ENCODE measurements at regions not wholly inside any gene's neighbourhood (a gene's known extent, or its start where the extent isn't known, plus 50 kb on each side); places are given as distances from the start of the nearest gene placed in this dataset.

DNA sequence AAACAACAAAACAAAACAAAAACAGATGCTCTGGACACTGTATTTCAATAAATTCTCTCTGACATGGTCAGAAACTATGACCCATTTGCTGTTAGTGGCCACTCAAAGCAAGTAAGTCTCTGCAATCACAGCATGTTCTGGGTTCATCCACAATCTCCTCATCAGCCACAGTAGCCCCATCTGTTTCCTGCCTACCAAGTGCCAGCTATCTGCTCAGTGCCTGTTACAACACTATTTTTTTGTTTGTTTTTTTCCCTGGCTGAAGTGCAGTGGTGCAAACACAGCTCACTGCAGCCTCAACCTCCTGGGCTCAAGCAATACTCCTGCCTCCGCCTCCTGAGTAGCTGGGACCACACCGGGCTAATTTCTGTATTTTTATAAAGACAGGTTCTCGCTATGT lies 137.9 kb downstream of the SOX9 start:
- no peak for DNase-seq (ENCODE audit: low read depth in 2 of 2)

DNA sequence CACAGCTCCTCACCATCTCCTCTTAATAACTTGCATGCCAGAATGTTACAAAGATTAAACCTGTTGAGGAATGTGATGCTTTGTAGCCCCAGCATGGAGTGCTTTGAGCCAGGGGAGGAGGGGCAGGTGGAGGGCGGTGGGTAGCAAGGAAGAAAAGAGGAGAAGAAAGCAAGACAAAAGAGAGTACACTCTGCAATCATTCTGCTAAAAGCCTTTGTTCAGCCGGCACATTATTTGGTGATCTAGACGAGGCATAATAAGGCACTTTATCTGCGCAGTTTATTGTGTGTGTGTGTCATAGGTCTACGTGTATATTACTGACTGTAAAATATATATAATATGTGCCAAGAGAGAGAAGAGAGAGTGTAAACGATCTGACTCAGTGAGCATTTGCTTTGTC lies 139.1 kb downstream of the SOX9 start:
- DNase-seq (ENCODE audit: low read depth in 2 of 2) = no peak

DNA sequence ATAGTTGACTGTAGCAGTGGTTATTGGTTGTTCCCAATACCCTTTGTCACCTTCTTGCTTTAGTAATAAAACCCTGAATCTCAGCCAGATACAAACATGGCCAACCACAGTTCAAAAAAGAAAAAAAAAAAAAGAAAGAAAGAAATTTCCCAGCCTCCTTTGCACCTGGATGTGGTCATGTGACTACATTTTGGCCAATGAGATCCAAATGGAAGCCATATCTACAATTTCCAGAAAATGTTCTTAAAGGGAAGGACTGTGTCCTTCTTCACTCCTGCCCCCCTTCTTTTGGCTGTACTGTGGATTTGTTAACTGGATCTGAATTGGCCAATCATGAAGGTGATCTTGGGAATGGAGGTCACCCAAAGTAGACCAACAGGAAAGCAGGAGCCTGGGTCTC lies 141.9 kb downstream of the SOX9 start:
- no peak for DNase-seq (ENCODE audit: low read depth in 2 of 2)

DNA sequence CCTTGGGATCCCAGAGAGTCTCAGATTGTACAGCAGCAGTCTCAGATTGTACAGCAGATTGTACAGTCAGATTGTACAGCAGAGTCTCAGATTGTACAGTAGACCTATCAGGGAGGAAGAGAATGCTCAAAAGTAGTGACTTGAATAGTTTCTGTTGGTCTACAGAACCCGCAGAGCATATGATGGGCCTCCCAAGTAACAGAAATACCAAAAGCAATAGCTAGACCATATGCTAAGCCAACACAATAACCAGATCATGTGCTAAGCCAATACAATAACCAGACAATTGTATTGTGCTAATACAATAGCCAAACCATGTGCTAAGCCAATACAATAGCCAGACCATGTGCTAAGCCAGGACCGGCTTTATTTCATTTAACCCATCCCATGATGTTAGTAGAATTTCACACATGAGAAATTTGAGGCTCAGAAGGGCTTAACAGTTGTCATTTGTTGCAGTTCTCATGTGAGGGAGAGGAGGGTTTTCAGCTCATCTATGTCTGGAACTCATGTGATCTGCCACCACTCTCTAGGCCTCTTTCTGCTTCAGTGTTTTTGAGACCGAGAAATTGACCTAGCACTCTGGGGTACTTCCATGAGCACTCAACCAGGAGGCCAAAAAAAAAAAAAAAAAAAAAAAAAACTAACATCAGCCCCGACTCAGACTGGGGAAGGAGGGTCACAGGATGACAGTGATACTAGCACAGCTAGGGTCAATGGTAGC lies 144.0 kb downstream of the SOX9 start:
- no peak for DNase-seq (ENCODE audit: low read depth in 2 of 2)

DNA sequence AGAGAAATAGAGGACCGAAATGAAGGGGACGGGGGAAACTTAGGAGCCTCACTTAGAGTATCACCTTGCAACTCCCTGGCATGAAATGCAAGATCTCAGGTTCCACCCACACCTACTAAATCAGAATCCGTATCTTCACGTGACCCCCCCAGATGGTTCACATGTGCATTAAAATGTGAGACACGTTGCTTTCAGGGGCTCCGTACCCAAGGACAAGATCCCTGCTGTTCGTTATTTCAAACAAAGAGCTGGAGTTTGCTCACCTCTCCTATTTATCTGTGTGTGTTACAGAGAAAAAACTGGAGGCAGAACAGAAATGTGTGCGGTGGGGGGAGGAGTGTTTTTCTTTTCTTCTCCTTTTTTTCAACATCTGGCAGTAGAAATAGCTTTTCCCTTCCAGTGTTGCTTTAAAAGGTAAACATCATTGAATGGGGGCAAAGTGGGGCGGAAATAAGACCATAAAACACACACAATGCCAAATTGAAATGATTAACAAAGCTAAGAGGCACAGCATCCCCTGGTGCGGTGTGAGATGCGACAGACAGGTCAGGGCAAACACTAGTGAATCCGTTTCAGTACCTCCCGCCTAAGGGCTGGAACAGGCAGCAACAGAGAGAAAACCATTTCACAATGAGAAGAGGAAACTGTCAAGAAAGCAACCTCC lies 145.4 kb downstream of the SOX9 start:
- no peak for DNase-seq (ENCODE audit: low read depth in 2 of 2)

DNA sequence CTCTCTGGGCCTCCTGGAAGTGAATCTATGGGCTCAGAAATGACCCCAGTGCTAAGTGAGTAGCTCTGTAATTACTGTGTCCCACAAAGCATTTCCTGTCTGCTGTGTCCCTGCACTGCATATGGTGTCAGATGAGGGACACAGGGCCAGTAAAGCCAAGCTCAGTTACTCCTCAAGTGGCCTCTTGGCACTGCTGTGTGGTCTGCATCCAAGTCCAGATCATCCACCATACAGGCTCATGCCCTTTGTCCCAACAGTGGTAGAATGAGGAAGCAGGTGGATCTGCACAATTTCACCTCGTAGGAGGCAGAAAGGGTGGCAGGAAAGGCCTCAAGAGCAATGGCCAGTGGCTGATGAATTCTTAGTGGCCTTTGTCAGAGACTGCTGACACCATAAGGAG lies 146.8 kb downstream of the SOX9 start:
- no peak for DNase-seq (ENCODE audit: low read depth in 2 of 2)

DNA sequence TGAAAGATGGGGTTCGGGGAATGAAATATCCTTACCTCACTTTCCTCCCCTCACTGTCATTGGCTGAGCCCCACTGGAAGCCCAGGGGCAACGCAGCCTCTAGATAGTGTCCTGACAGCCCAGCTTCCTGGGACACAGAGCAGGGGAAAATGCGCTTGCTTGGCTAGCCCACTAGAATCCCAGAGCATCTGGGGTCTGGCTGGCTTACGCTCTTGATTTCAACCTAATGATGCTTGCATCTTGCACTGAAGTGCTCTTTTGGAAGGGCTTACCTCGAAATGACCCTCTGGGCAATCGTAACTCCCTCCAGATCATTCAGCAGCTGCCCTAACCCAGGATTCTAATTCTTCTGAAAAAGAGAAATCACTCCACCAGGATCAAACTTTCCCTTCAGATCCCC lies 147.6 kb downstream of the SOX9 start:
- no peak for DNase-seq (ENCODE audit: low read depth in 2 of 2)

DNA sequence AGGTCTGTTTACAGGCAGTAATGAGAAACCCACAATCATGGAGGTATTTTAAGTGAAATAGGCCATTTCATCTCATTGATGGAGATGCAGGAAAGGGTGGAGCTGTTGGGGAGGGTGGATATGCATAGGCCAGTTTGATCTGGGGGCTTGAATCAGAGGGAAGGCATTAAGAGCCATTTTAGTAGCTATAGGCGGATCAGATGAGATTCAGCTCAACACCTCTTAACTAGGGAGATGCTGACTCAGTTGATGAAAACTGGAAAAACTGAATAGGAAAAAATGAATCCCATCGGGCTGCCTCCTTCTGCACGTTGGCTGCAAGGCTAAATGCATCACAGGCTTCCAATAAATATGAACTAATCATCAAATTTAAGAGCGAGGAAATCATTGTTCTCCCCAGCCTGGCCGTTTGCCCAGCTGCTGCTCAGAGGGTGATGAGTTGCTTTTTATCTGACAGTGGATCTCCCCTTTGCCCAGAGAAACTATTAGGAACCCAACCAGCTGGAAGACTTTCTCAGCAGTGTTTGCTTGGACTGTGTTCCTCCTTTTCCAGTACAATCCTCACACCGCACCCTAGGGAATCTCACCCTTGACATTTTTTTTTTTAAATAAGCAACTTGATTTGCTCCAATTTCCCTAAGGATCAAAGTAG lies 149.6 kb downstream of the SOX9 start:
- DNase-seq (ENCODE audit: low read depth in 2 of 2) = peak in 1 of 2 donors; percentile 3

DNA sequence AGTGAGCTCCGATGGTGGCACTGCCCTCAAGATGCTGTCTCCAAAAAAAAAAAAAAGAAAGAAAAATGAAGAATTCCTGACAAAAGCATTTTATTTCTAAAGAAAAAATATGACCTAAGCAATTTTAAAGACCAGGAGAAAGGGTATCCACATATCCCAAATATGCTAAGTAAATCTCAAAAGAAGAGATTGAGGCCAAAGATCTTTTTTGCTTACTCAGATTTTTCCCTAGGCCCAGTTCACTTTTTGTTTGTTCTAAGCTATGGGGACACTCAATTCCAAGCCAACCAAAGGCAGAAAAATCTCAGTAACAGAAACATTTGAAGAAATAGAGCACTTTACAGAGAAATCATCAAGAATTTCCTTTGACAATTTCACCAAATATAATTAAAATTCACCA lies 150.8 kb downstream of the SOX9 start:
- DNase-seq (ENCODE audit: low read depth in 2 of 2) = no peak

DNA sequence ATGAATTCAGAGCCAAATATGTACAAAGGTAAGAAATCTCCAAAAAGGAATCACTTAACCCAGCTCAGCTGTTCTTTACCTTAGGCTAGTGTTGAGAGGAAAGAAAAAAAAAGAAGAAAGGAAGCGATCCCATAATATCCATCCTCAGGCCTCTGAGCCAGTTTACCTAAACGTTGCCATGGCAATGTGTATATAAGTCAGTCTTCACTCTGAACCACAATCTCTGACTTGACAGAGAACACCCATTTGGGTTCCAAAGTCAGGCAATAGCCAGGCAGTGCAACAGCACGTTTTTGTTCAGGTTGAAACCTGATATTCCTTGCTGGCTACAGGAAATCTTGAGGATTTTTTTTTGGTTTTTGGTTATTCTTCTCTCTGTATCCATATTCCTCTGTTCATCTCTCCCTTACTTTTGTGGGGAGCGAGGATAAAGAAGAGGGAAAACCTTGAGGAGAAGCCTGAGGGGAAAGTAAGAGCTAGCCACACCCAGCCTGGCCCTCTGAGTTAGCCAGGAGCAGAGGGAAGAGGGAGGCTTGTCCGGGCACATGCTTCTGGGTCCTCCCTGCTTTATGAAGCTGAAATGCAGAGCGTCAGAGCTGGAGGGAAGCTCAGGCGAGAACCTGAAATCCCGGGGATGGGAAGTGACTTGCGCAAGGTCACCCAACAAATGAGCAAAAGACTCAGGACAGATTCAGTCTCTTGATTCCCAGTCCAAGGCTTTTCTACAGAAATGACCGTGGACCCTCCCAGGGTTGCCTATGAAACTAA lies 152.7 kb downstream of the SOX9 start:
- no peak for DNase-seq (ENCODE audit: low read depth in 2 of 2)

DNA sequence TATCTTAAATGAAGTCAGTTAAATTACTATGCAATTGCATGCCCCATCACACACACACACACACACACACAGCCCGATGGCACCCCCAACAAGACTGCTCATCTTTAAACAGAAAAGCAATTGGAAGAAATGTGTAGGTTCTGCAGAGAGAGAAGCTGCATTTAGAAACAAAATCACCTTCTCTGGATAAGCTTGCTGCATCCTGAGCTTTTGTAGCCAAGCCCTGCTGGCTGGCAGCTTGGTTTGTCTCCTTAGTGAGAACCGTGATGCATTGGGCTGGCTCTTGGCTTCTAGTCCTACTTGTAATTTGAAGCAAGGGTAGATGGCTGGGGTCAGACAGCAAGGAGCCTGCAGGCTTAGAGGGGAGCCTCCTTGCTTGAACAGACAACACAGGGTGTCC lies 153.8 kb downstream of the SOX9 start:
- DNase-seq (ENCODE audit: low read depth in 2 of 2) = no peak

DNA sequence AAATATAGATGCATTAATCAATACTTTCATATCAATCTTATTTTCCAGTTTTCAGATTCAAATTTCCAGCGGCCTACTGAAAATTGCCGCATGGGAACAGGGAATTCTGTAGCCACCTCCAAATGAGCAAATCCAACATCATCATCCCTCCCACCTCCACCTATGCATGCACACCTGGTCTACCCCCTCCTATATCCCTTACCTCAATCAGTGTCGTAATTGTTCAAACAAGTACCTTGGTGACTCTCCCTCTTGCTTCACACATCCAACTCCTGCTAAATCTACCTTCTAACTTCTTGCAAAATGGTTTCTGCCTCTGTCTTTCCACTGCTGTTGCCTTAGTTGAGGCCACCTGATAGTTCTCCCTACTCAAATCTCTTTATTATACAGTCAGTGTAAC lies 160.1 kb downstream of the SOX9 start:
- DNase-seq (ENCODE audit: low read depth in 2 of 2) = no peak

DNA sequence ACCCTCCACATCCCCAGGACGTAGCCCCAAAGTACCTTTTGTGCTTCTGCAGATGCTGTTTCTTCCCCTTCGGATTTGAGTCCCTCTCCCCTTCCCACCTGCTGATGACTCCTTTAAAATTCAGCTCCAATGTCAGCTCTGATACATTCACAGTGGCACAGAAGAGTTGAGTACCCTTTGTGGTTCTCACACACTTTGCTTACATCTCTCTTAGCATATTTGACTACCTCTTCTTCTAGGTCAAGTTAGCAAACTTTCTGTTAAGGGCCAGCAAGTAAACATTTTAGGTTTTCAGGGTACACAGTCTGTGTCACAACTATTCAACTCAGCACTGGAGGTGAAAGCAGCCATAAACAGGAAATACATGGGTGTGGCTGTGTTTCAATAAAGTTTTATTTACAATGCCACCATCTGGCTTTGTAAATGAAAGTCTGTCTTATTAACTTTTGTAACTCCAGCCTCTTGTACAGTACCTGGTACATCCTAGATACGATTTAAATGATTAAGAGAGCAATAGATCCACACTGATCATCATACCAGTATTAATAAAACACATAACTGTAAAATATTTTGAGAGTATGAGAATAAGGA lies 161.7 kb downstream of the SOX9 start:
- DNase-seq (ENCODE audit: low read depth in 2 of 2) = no peak

DNA sequence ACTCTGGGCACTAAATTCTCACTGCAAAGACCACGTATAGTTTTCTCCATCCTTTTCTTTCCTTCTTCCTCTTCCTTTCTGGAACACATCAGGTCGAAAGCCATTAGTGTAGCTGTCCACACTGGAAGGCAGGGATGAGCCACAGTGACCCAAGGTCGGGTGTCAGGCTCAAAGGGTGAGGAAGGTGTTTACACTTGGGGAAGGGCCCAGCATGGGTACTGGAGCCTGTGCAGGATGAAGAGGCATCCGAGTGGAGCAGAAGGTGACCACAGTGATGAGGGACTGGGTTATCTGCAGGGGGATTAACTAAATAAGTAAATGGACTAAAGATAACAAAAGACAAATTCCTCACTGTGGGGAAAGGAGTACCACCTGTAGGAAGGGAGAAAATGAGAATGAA lies 164.0 kb downstream of the SOX9 start:
- no peak for DNase-seq (ENCODE audit: low read depth in 2 of 2)

DNA sequence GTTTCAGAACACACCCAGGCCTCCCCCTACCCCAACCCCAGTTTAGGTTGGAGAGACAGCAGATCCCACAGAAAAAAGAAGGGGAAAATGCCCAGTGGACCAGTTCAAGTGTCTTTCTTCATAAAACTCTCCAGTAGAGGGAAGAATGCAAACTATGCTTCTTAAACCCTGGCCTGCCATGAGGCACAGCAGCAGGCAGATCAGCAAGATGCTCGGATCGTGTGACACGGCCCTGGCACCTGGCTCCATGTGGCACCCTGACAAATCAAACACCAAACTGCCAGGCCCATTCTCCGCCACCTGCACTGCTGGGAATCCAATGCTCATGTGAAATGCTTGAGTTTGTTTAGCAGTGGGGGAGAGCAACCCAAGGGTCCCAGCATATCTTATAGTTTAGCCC lies 166.8 kb downstream of the SOX9 start:
- DNase-seq (ENCODE audit: low read depth in 2 of 2) = no peak

DNA sequence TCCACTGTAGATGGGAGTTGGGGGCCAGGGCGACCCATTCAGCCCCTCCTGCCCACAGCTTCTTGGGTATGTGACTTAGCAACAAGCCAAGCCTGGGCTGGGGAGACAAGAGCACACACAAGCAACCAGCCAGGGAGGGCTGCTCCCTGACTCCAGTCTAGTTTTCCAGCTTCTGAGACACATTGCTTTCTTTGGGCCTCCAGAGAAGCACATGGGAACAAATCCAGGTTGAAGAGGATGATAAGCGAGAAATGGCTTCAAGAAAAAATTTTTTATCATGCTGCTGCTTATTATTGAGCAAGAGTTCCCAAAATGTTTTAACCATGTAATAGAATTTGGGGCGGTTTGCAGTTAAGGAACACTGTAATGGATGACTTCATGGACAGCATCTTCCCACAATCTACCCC lies 173.7 kb downstream of the SOX9 start:
- DNase-seq (ENCODE audit: low read depth in 2 of 2) = no peak

DNA sequence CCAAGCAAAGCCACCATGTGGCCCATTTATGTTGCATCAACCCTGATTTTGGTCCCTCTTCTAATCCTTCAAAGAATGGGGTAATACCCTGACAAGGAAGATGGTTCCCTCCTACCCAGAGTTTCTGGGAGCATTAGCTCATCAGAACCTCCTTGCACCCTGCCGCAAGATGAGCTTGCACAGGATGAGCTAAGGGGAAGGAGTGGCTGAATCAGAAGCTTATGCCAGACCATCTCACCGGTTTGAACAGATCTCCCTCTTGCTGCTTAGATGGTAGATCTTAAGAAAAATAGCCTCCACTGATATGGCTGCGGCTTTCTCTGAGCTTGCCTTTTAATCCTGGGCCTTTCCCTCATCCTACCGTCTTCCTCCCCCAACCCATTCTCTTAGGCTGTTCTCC lies 175.1 kb downstream of the SOX9 start:
- no peak for DNase-seq (ENCODE audit: low read depth in 2 of 2)

DNA sequence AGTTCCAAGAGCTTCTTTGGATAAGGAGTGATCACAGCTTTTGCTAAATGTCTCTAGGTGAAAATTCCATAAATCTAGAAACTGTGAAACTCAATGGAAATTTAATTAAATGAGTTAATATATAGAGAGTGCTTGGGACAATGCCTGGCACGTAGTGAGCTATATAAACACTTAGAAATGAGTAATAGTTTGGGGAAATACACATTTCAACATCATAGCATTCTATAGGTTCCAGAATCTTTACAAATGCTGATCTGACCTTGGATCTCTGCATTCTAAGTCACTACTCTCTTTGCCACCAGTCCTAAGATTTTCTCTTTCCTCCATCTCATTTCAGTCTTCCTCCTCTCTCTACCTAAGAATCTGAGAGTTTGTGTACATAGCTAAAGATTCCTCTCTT lies 175.6 kb downstream of the SOX9 start:
- no peak for DNase-seq (ENCODE audit: low read depth in 2 of 2)

DNA sequence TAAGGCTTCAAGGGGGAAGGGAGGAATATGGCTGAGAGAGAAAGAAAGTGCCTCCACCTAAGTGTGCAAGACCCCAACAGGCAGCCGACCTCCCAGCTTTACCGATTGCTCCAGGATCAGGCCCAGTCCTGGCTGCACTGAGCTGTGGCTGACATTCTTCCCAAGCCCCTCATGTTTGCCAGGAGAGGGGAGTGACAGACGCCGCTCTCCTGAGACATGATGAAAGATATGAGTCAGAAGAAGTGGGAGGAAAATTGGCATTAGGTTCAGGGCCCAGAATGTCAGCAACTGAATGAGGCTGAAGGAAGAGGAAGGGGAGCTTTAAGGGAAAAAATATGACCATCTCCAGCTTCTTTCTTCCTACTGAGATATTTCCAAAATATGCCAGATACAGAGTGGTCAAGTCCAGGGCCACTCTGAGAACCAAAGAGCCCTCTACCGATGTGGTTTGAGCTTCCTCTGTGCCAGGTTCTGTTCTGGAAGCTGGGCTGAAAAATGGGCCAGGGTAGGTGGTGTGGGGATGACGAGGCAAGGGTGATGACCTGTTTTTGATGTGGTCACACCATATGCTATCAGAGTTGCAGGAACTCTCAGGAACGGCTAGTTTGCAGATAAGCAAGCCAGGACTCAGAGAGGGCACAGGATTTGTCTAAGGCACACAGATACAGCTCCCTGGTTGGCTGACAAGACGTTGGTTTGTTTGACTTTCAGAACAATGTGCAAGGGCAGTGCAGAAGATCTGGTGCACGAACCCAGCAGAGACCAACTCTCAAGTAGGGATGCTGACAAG lies 176.7 kb downstream of the SOX9 start:
- DNase-seq (ENCODE audit: low read depth in 2 of 2) = no peak

DNA sequence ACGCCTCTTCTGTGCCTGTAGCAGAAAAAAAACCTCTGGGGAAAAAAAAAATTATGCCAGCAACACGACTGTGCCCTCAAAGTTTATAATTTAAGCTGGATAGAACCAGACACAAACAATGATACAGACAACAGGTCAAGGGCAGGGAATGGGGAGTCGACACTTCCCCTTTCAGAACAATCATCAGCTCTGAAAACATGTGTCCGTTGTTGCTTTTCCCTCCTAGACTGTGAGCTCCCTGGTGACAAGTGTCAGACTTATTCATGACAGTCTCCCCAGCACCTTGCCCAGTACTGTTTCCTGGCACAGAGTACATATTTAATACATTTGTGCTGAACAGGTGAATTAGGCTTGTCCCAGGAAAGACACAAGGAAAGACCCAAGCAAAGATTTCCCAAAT lies 178.3 kb downstream of the SOX9 start:
- no peak for DNase-seq (ENCODE audit: low read depth in 2 of 2)

DNA sequence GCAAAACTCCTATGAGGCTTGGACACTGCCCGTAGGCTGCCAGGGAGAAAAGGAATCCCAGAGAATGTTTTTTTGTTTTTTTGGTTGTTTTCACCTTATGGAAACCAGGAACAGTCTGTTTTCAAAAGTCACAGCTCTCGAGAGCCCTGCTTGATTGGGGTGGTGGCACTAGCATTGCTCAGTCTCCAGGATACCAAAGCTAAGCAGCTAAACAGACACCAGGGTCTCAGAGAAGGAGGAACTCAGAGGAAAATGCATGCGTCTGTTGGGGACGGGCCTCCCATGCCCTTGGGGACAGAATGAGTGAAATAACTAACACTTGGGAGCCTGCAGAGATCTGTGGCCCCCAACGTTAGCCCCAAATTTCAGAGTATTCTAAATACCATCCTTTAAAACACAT lies 178.8 kb downstream of the SOX9 start:
- no peak for DNase-seq (ENCODE audit: low read depth in 2 of 2)
